HepG2 (cell line): ENCODE measurements at regions not wholly inside any gene's neighbourhood (a gene's known extent, or its start where the extent isn't known, plus 50 kb on each side); places are given as distances from the start of the nearest gene placed in this dataset.
A peak's percentile ranks its signal among the peaks of the same experiment; 100 is the strongest.

Experiments used
- ATAC-seq: fragments of 200-7000 bp; cut with Tn5 transposase; 3 replicates; pipeline ENCODE4 v1.9.1; 2020; ENCODE audit warnings: mild to moderate bottlenecking, moderate library complexity
- BruUV-seq: library from RNA; stranded (reverse); fragments of 400-500 nt; replicated peaks from 2 replicates; lab custom pipeline; 2021; lab: Mats Ljungman, UMichigan
- CTCF ChIA-PET: fragments of 300-600 bp; formaldehyde crosslinking; extraction: SDS; loops from one replicate; lab custom pipeline; 2021; ENCODE audit warnings: low total read pairs, inconsistent platforms, low intra/inter-chr PET ratio; lab: Yijun Ruan, JAX
- POLR2A ChIA-PET: fragments of 350-600 bp; sonication (Branson Sonifier 250); formaldehyde crosslinking; loops from one replicate; lab custom pipeline; 2020; ENCODE audit warnings: antibody characterized with exemption, inconsistent platforms; lab: Yijun Ruan, JAX
- DNase-seq: peaks from one replicate; pipeline ENCODE4 v3.0.0-alpha.2; 2015; ENCODE audit warnings: low spot score
- FAIRE-seq: peaks from 3 replicates; lab custom pipeline; 2011; peaks lifted over from hg19 to GRCh38; lab: Jason Lieb, UNC
- H2AFZ ChIP-seq: one replicate; pipeline ENCODE4 v1.6.1; 2011; ENCODE audit warnings: low read length, inconsistent platforms
- H3K27ac ChIP-seq: fragments of 300-600 bp; 3 replicates; pipeline ENCODE4 v1.8.0; 2011; ENCODE audit warnings: mixed run types, mild to moderate bottlenecking, mixed read lengths, low read length, inconsistent platforms; ENCODE audit not compliant: insufficient read depth; ENCODE audit errors: extremely low read length
- H3K27me3 ChIP-seq, 2 experiments: fragments of 200-600 bp in 1 of 2; 2 replicates in 1 of 2; 3 replicates in 1 of 2; pipeline versions ENCODE4 v1.6.0 to v1.8.0; 2011; ENCODE audit warnings: low read length in 2 of 2, mild to moderate bottlenecking in 2 of 2, moderate library complexity in 2 of 2, inconsistent platforms in 1 of 2; ENCODE audit not compliant: insufficient read depth in 2 of 2, control insufficient read depth in 1 of 2
- H3K36me3 ChIP-seq, 2 experiments: fragments of 200-600 bp in 1 of 2; replicated peaks in 1 of 2; 2 replicates in 1 of 2; 3 replicates in 1 of 2; pipeline versions ENCODE4 v1.5.1 to v1.8.0; 2011; ENCODE audit warnings: low read length in 2 of 2, inconsistent platforms in 1 of 2; ENCODE audit not compliant: insufficient read depth in 2 of 2, control insufficient read depth in 1 of 2
- H3K4me1 ChIP-seq: 2 replicates; pipeline ENCODE4 v1.5.1; 2012; ENCODE audit warnings: low read length, inconsistent platforms; ENCODE audit not compliant: insufficient read depth
- H3K4me2 ChIP-seq: 2 replicates; pipeline ENCODE4 v1.6.0; 2011; ENCODE audit warnings: low read depth, low read length, inconsistent platforms
- H3K4me3 ChIP-seq, 3 experiments: fragments of 200-600 bp in 1 of 3; sonication (generic), shearing (Covaris generic) in 1 of 3; replicated peaks in 1 of 3; 2 replicates each; pipeline ENCODE4 v1.5.1; 2011 to 2016; ENCODE audit warnings: low read length in 3 of 3, inconsistent platforms in 2 of 3, low read depth in 2 of 3, mild to moderate bottlenecking in 2 of 3, control low read depth in 1 of 3, mixed read lengths in 1 of 3; ENCODE audit not compliant: insufficient read depth in 1 of 3
- H3K79me2 ChIP-seq: one replicate; pipeline ENCODE4 v1.6.1; 2011; ENCODE audit warnings: low read length, inconsistent platforms; ENCODE audit not compliant: insufficient read depth
- H3K9ac ChIP-seq: 2 replicates; pipeline ENCODE4 v1.6.0; 2011; ENCODE audit warnings: mild to moderate bottlenecking, low read depth, low read length, inconsistent platforms; ENCODE audit not compliant: insufficient read depth
- H3K9me3 ChIP-seq: 2 replicates; pipeline ENCODE4 v1.5.1; 2012; ENCODE audit warnings: mild to moderate bottlenecking, low read length
- H4K20me1 ChIP-seq: 2 replicates; pipeline ENCODE4 v1.6.0; 2011; ENCODE audit warnings: inconsistent platforms, mild to moderate bottlenecking, low read length, moderate library complexity; ENCODE audit not compliant: insufficient read depth
- ARNT2 ChIP-seq: sonication (generic); formaldehyde crosslinking; IDR thresholded peaks from 2 replicates; pipeline ENCODE4 v1.8.0; 2022; ENCODE audit warnings: mild to moderate bottlenecking, low read depth, missing genetic modification reagents, moderate library complexity
- CBFB ChIP-seq: sonication (generic); formaldehyde crosslinking; IDR thresholded peaks from 2 replicates; pipeline ENCODE4 v1.4.0; 2020; ENCODE audit warnings: missing genetic modification reagents
- HNF4A ChIP-seq: sonication (generic); formaldehyde crosslinking; IDR thresholded peaks from 2 replicates; pipeline ENCODE4 v1.4.0; 2020; ENCODE audit warnings: missing genetic modification reagents
- HNF4G ChIP-seq, 2 experiments: sonication (generic) in 1 of 2; formaldehyde crosslinking in 1 of 2; IDR thresholded peaks; 2 replicates each; pipeline versions ENCODE4 v1.4.0 to v1.6.1; 2011 to 2020; ENCODE audit warnings: borderline replicate concordance in 2 of 2, low read depth in 2 of 2, mild to moderate bottlenecking in 2 of 2, low read length in 1 of 2, missing genetic modification reagents in 1 of 2, moderate library complexity in 1 of 2
- IKZF4 ChIP-seq: sonication (generic); formaldehyde crosslinking; IDR thresholded peaks from 2 replicates; pipeline ENCODE4 v1.5.1; 2020; ENCODE audit warnings: borderline replicate concordance, mild to moderate bottlenecking, low read depth, missing genetic modification reagents; ENCODE audit errors: not compliant biosample characterization
- NFIC ChIP-seq: IDR thresholded peaks from 2 replicates; pipeline ENCODE4 v1.6.1; 2012; ENCODE audit warnings: mild to moderate bottlenecking, low read length, inconsistent platforms
- NFKBIZ ChIP-seq: IDR thresholded peaks from 2 replicates; pipeline ENCODE4 v1.6.1; 2018; ENCODE audit warnings: missing genetic modification reagents, missing compliant biosample characterization
- NONO ChIP-seq, 2 experiments: fragments of 450-650 bp in 1 of 2; sonication (generic) in 1 of 2; formaldehyde crosslinking in 1 of 2; IDR thresholded peaks in 1 of 2; conservative IDR thresholded peaks in 1 of 2; 2 replicates each; pipeline versions ENCODE4 v1.6.1 to v1.8.0; 2017 to 2022; ENCODE audit warnings: mild to moderate bottlenecking in 1 of 2, missing genetic modification reagents in 1 of 2, moderate library complexity in 1 of 2
- SMC3 ChIP-seq: IDR thresholded peaks from 2 replicates; pipeline ENCODE4 v1.6.1; 2011; ENCODE audit warnings: low read length, improper control_type of control experiment
- ZC3H4 ChIP-seq: sonication (generic); formaldehyde crosslinking; IDR thresholded peaks from 2 replicates; pipeline ENCODE4 v1.4.0; 2020; ENCODE audit warnings: missing genetic modification reagents, borderline replicate concordance
- ZNF296 ChIP-seq: sonication (generic); formaldehyde crosslinking; conservative IDR thresholded peaks from 2 replicates; pipeline ENCODE4 v1.5.0; 2020; ENCODE audit warnings: mild to moderate bottlenecking, missing genetic modification reagents
- ZNF792 ChIP-seq: IDR thresholded peaks from 2 replicates; pipeline ENCODE4 v1.6.1; 2016
- WGBS: methylation state at CpG from one replicate; pipeline ENCODE4 v1.1.6; 2017; ENCODE audit warnings: low lambda C conversion rate; 5-methylcytosine and 5-hydroxymethylcytosine counted together
- in situ Hi-C: cut with HindIII; loops from 2 replicates; pipeline ENCODE4 v1.10.0; 2017; ENCODE audit warnings: low pct_unique_long_range_greater_than_20kb; ENCODE audit not compliant: extremely low pct_ligation_motif_present
- intact Hi-C: fragments of 100-400 bp; cut with micrococcal nuclease; formaldehyde crosslinking; loops from one replicate; pipeline ENCODE4 v1.10.0; 2022; ENCODE audit not compliant: unreplicated experiment
- TF ChIP-seq, protein P1 (sequence below): sonication (generic); formaldehyde crosslinking; IDR thresholded peaks from 2 replicates; pipeline ENCODE4 v1.5.0; 2020; ENCODE audit warnings: mild to moderate bottlenecking, missing genetic modification reagents
- TF ChIP-seq, protein P2 (sequence below): fragments of 450-650 bp; IDR thresholded peaks from 2 replicates; pipeline ENCODE4 v1.6.1; 2017; ENCODE audit warnings: mild to moderate bottlenecking
- TF ChIP-seq, protein P3 (sequence below): sonication (generic); formaldehyde crosslinking; conservative IDR thresholded peaks from 2 replicates; pipeline ENCODE4 v1.4.0; 2020; ENCODE audit warnings: missing genetic modification reagents
- TF ChIP-seq, protein P4 (sequence below): sonication (generic); formaldehyde crosslinking; IDR thresholded peaks from 2 replicates; pipeline ENCODE4 v1.4.0; 2020; ENCODE audit warnings: mild to moderate bottlenecking, missing genetic modification reagents

DNA sequence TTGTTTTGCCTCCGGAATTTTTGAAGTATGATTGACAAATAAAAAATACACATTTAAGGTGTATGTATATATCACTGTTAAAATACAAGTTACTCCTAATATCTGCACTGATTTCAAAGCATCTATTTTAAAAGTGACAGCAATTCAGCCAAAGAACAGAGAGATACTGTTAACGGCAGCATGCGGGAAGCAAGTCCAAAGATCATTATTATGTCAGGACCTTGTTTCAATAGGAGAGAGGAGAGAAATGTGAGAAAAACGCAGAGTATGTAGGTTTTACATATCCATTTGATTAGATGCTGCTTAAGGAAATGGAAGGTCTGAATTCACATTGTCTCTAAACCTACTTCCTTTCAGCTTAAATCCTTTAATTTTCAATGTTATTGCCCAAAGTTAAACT lies 545.5 kb upstream of the SLC8A1 start (continued):
- TF ChIP-seq HNF4A (CRISPR knock-in tag) (peak; percentile 73), ZNF296 (no peak), NFKBIZ (CRISPR knock-in tag) (no peak), ZNF792 (CRISPR knock-in tag) (no peak), HNF4G (IDR thresholded peaks at IDR 0.05; ENCODE audit: borderline replicate concordance, low read depth, low read length) (peak; percentile 50), HNF4G (CRISPR knock-in tag; IDR thresholded peaks at IDR 0.05; ENCODE audit: borderline replicate concordance, low read depth) (no peak)
- TF ChIP-seq, protein P1, sequence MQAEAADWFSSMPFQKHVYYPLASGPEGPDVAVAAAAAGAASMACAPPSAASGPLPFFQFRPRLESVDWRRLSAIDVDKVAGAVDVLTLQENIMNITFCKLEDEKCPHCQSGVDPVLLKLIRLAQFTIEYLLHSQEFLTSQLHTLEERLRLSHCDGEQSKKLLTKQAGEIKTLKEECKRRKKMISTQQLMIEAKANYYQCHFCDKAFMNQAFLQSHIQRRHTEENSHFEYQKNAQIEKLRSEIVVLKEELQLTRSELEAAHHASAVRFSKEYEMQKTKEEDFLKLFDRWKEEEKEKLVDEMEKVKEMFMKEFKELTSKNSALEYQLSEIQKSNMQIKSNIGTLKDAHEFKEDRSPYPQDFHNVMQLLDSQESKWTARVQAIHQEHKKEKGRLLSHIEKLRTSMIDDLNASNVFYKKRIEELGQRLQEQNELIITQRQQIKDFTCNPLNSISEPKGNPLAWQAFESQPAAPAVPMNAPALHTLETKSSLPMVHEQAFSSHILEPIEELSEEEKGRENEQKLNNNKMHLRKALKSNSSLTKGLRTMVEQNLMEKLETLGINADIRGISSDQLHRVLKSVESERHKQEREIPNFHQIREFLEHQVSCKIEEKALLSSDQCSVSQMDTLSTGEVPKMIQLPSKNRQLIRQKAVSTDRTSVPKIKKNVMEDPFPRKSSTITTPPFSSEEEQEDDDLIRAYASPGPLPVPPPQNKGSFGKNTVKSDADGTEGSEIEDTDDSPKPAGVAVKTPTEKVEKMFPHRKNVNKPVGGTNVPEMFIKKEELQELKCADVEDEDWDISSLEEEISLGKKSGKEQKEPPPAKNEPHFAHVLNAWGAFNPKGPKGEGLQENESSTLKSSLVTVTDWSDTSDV (CRISPR knock-in tag) = no peak
- TF ChIP-seq, all 625 proteins: peak for 3

DNA sequence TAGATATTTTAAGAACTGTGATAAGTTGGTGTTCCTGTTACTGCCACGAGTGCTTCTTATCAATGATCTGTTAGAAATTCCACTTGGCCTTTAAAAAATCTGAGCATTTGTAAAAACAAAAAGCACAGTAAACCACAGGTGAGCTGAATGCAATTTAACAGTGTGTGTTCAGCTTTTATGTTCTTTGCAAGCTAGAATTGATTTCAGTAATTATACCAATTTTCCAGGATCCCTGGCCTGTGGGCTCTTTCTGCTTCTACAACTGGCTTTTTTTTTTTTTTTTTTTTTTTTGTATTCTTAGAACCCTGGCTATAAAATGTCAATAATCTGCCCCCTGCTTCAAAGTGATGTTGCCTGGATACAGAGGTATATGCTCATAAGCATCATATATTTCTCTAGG lies 548.5 kb upstream of the SLC8A1 start:
- BruUV-seq = no TSS peak
- no peak for DNase-seq
- H2AFZ ChIP-seq = no peak overlapping the region
- H3K4me2 ChIP-seq = no peak overlapping the region
- in situ Hi-C loops = no loop called here
- H3K27me3 ChIP-seq = no peaks in the 10 kb centered on the region
- ChIA-PET POLR2A (no interaction called here), CTCF (no interaction called here)
- H3K4me1 ChIP-seq = peaks cover 7% of the 10 kb centered on the region; the same call in 1 of the 2 replicates
- intact Hi-C loops = no loop called here
- H3K27ac ChIP-seq = no peak overlapping the region
- H3K79me2 ChIP-seq = no peaks in the 10 kb centered on the region
- H3K36me3 ChIP-seq = no peaks in the 10 kb centered on the region
- H3K9me3 ChIP-seq = no peaks in the 10 kb centered on the region
- ATAC-seq = no peak
- no peak overlapping the region for H3K4me3 ChIP-seq
- no peak for FAIRE-seq
- 7% methylated on average over 1 of the region's 1 CpG for WGBS
- no peaks in the 10 kb centered on the region for H4K20me1 ChIP-seq
- no peak overlapping the region for H3K9ac ChIP-seq
- TF ChIP-seq, protein P2, sequence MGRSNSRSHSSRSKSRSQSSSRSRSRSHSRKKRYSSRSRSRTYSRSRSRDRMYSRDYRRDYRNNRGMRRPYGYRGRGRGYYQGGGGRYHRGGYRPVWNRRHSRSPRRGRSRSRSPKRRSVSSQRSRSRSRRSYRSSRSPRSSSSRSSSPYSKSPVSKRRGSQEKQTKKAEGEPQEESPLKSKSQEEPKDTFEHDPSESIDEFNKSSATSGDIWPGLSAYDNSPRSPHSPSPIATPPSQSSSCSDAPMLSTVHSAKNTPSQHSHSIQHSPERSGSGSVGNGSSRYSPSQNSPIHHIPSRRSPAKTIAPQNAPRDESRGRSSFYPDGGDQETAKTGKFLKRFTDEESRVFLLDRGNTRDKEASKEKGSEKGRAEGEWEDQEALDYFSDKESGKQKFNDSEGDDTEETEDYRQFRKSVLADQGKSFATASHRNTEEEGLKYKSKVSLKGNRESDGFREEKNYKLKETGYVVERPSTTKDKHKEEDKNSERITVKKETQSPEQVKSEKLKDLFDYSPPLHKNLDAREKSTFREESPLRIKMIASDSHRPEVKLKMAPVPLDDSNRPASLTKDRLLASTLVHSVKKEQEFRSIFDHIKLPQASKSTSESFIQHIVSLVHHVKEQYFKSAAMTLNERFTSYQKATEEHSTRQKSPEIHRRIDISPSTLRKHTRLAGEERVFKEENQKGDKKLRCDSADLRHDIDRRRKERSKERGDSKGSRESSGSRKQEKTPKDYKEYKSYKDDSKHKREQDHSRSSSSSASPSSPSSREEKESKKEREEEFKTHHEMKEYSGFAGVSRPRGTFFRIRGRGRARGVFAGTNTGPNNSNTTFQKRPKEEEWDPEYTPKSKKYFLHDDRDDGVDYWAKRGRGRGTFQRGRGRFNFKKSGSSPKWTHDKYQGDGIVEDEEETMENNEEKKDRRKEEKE = no peak
- no peak for TF ChIP-seq NFIC
- TF ChIP-seq, protein P3, sequence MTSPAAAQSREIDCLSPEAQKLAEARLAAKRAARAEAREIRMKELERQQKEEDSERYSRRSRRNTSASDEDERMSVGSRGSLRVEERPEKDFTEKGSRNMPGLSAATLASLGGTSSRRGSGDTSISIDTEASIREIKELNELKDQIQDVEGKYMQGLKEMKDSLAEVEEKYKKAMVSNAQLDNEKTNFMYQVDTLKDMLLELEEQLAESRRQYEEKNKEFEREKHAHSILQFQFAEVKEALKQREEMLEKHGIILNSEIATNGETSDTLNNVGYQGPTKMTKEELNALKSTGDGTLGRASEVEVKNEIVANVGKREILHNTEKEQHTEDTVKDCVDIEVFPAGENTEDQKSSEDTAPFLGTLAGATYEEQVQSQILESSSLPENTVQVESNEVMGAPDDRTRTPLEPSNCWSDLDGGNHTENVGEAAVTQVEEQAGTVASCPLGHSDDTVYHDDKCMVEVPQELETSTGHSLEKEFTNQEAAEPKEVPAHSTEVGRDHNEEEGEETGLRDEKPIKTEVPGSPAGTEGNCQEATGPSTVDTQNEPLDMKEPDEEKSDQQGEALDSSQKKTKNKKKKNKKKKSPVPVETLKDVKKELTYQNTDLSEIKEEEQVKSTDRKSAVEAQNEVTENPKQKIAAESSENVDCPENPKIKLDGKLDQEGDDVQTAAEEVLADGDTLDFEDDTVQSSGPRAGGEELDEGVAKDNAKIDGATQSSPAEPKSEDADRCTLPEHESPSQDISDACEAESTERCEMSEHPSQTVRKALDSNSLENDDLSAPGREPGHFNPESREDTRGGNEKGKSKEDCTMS = no peak
- TF ChIP-seq, protein P4, sequence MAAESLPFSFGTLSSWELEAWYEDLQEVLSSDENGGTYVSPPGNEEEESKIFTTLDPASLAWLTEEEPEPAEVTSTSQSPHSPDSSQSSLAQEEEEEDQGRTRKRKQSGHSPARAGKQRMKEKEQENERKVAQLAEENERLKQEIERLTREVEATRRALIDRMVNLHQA = no peak
- no peak for TF ChIP-seq ARNT2 (CRISPR knock-in tag)
- TF ChIP-seq IKZF4 (CRISPR knock-in tag) = no peak
- no peak for TF ChIP-seq NONO (IDR thresholded peaks at IDR 0.05)
- no peak for TF ChIP-seq NONO (CRISPR knock-in tag; conservative IDR thresholded peaks at IDR 0.05)
- no peak for TF ChIP-seq SMC3
- TF ChIP-seq ZC3H4 (CRISPR knock-in tag) = no peak
- TF ChIP-seq CBFB = no peak
